ELF-1 (cell line): ENCODE measurements at regions not wholly inside any gene's neighbourhood (a gene's known extent, or its start where the extent isn't known, plus 50 kb on each side); places are given as distances from the start of the nearest gene placed in this dataset.

Source experiments
- DNase-seq: peaks from one replicate; pipeline ENCODE4 v3.0.0-alpha.2; 2016; ENCODE audit warnings: low read depth, low spot score

DNA sequence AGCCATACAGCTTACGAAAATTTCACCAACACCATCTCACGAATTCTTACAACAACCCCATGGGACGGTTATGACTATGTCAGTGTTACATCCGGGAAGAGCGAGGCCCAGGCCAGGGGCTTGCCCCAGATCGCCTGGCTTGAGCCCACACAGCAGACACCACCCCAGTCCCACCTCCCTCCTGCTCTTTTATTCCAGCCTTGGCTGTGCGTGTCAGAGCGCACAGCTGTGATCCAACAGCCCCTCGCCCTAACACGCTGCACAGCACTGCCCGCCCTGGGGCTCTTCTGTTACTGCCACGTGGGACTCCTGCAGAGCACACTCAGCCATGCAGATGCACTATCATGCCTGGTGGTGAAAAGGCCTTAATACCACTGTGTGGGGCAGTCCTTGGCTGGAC is 127.9 kb downstream of the ENGASE start:
- DNase-seq = no peak

GRCh38 chr17:79201536-79202227 is 127.1 kb downstream of the ENGASE start:
- no peak for DNase-seq

DNA sequence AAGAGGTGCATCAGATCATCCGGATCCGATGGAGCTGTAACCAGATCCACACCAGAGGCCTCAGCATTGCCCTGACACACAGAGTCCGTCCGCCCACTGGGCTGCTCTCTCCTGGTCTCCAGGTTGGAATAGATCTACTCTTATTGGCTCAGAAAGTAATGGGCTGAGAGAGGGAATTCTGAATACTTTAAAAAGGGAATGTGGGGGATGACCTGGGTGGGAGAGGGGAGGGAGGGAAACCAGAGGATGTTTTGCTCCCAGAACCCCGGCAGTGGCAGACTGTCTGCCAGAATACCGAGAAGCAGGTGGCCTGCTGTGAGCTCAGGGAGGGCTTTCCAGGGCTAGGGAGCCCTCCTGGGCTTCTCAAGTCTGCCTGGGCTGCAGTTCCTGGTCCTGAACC is 126.5 kb downstream of the ENGASE start:
- DNase-seq = no peak

DNA sequence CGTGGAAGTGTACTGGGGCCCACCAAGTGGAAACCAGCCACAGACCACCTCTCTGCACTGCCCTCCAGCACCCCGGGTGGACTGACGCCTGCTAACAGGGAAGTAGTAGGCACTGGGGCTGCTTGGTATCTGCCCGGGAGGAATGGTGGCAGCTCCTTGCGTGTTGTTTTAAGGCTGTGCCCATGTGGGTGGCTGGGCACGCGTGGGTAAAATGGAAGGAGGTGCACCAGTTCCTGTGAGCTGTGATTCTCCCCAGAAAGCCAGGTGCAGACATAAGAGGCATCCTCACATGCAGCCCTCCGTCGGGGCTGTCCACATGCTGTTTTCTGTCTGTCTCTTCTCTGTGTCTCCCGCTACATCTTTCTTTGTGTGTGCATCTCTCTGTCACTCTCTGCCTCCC is 122.3 kb downstream of the ENGASE start:
- no peak for DNase-seq

- peak; percentile 84 for DNase-seq
These were observed 118.1 kb downstream of the ENGASE start for GRCh38 chr17:79192503-79193351.

GRCh38 chr17:79191270-79191934 is 116.8 kb downstream of the ENGASE start:
- peak; percentile 33 for DNase-seq

DNA sequence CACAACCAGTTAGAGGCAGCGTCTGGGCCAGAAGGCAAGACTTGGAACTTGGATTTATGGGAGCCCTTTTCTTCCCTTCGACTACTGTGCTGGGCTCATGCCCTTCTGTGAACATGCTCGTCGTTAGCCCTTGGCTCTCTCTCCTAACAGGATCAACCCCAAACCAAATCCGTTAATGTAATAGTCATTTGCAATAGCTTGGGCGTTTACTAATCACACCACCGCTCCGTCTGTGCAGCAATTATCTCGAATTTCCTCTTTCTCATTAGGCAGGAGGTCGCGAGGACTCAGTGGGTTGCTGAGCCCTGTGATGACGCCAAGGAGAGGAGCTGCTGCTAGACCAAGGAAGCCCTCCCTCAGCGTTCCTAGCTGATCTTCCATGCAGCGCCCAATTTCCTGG is 114.7 kb downstream of the ENGASE start:
- no peak for DNase-seq

DNA sequence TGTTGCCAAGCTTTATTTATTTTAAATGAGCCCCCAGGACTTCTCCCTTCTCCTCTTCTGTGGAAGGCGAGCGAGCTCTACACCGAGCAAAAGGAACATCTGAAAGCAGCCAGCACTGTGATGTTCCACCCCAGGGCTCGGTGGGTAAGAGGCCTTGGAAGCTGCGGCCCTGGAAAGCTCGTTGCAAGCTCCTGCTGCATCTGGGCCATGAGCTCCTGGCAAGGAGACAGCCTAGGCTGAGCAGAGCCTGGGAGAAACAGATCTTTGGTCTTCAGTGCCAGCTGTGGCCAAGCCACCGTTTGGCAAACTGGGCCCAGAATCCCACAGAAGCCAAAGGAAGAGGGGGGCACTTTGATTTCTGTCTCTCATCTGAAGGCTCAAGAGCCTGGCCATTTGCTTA is 114.1 kb downstream of the ENGASE start:
- no peak for DNase-seq

GRCh38 chr17:79188048-79188447 is 113.4 kb downstream of the ENGASE start:
- DNase-seq = peak; percentile 54

GRCh38 chr17:79187186-79187585 is 112.6 kb downstream of the ENGASE start:
- no peak for DNase-seq

DNA sequence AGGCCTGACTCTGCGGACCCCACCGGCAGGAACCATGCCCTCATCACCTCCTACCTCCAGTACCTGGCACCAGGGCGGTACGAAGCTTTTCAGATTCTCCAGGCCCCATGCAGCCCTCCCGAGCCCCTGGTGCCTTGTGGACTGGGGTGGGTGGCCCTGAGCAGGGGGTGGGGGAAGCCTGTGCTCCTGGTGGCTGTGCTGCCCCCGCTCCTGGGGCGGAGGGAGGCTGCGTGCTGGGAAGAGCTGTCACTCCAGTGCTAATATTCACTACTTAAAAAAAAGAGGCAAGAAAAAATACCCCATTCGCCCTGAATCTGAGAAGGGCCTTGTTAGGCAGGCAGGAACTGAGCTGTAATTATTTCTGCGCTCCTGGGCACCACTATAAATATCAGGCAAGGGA is 111.8 kb downstream of the ENGASE start:
- no peak for DNase-seq

DNA sequence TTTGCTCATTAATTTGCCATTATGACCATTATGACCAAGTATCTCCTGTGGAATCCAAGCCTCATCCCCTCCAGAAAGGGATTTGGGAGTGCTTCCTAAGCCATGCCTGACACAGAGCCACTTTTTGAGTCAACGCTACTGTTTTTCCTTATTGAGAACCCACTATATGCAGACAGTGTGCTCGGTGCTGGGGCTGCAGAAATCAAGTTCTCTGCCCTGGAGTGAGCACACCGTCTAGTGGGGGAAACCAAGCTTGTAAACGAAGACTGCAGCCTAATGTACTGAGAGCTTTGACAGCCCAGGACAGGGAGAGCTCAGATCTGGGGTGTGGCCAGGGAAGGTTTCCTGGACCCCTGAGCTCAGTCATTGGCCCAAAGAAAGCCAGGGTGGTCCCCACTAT is 111.0 kb downstream of the ENGASE start:
- DNase-seq = no peak

DNA sequence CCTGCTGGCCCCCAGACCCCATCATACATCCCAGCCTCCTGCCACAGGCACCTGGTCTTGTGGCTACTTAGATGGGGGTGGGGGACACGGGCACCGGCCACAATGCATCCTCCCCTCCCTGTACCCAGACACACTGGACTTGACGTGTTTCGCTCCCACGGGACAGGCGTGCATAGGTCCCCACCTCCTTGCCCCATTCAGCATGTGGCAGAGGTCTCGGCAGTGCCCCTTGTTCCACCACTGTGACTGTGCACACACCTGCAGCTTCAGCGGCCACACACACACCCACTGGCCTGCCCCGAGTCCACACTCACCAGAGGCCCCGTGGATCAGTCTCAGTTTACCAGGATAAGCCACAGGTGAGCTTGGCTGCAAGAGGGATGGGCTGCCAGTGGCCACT is 109.6 kb downstream of the ENGASE start:
- DNase-seq = no peak

GRCh38 chr17:79183293-79184158 is 108.9 kb downstream of the ENGASE start:
- peak; percentile 73 for DNase-seq

- no peak for DNase-seq
These were observed 108.3 kb downstream of the ENGASE start for GRCh38 chr17:79183043-79183292.

DNA sequence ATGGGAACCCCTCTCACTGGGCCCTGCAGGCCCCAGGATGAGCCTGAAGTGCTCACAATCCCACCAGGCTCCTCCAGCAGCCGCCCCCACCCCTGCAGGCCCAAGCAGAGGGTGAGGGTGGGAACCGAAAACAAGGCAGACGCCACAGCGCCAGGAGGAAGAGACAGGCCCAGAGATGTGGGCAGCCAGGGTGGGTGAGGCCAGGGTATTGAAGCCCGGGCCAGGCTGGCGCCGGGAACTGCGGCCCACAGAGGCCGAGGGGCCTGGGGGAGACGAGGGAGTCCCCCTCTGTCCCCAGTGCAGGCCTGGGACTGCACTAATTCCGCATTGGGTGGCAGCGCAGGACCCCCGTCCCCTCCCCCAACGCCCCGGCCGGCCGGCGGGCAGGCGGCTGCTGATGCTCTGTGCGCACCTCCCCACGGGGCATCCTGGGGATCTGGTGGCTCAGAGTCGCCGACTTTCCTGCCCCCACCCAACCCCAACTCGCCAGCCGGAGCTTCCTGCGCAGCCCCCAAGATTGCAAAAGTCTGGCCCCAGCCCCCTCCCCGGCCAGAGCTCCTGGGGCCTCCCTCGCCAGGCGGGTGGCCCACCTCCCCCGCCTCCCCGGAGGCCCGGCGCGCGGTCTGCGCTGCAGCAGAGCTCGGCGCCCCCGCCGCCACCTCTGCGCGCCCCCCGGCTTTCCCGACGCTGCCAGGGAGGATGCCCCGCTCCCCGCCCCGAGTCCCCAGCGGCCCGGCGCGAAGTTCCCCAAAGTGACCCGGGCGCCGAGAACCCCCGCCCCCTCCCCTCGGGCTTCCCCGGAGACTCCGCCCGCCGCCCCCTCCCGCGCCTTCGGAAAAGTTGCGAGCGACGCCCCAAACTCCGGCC is 107.8 kb downstream of the ENGASE start:
- no peak for DNase-seq

DNA sequence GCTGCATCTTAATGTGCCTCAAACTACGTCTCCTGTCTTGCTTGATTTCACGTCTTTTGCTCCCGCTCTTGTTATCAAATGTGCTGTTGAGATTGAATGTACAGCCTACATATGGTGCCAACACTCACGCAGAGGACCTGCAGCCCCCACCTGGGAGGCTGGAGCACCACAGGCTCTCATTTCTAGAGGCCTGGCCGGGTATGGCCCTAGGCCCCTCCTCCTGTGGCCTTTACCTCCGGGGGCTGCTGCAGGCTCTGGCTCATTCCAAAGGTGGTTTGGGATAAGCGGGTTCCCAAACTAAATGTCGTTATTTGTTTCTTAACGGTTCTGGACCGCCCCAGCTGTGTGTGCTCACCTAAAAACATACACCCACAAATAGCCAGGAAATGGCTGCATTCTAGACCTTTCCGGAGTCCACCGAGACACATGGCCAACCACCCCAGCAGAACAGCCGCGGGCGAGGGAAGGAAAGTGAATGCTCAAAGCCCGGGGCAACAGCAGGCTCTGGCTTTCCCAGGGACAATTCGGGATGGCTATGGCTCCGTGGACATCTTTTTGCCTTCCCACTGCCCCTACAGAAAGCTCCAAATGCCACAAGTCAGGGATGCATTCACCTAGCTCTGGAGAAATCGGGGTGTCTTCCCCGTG is 105.9 kb downstream of the ENGASE start:
- DNase-seq = no peak

- DNase-seq = no peak
These were observed 104.7 kb downstream of the ENGASE start for GRCh38 chr17:79179334-79179733.

GRCh38 chr17:79177877-79178276 is 103.3 kb downstream of the ENGASE start:
- no peak for DNase-seq

DNA sequence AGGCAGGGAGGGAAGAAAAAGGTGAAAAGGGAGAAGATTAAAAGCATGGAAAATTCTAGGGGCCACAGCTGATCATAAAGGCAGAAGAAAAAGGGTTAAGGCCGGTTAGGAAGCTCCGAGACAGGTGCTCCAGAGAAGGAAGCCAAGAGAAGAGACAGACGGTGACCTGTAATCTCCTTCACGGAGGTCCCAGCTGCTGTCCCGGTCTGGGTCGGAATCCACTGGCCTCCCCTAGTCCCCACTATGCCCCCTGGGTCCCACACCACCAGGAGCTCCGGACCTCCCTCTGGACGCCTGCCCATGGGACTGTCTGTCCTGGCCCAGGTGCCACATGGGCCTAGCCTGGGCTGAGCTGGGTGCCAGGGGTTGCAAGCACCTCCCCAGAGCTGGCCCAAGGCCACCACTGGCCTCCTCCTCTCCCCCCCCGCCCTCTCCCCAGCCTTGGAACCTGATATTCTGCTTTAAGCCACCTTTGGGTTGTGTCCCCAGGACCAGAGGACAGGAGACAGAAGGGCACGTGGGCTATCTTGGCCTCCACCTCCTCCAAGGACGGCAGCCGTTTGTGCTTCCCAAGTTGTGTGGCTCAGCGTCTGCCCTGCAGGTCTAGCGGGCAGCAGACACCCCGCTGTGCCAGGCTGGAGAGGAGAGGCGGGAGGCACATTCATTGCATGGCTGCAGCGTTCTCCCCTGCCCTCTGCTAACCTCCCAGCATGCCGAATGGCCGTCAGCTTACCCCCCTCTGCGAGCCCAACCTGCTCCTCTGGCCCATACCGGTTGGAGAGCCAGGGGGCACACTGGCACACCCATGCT is 102.4 kb downstream of the ENGASE start:
- peak; percentile 20 for DNase-seq
